ENCODE measurements at regions not wholly inside any gene's neighbourhood (a gene's known extent, or its start where the extent isn't known, plus 50 kb on each side); places are given as distances from the start of the nearest gene placed in this dataset.
A peak's percentile ranks its signal among the peaks of the same experiment; 100 is the strongest.

DNA sequence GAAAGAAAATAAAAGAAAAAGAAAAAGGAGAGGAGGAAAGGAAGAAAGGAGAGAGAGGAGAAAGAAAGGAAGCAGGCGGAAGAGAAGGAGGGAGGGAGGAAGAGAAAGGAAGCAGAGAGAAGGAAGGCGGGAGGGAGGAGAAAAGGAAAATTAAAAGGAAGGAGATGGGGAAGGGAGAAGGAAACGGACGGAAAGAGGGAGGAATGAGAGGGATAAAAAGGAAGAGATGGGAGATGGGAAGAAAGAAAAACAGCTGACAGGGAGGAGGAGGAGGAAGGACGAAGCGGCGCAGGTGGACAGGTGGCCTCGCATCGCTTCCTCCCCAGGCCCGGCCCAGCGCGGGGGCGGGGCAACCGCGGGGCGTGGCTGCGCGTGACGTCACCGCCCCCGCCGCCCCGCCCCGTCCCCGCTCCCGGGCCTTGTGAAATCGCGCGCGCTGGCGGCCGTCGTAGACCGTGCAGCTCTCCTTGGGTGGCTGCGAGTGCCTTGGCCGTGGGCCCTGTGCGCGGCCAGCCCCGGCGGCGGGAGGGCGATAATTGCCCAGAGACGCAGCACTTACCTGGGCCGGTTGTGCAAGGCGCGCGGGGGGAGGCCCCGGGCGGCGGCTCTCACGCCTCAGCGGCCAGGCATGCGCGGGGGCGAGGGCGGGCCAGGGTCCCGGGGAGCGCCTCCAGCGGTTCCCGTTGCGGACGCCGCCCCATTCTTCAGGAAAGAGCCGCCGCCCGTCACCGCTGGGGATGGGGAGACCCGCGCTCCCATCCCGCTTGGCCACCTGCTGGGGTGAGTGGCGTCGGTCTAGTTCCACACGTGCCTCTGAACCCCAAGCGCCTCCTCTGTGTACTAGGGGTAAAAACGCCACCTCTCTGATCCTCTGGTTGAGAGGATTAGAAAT, 49.6 kb upstream of the FOXE1 start:
- TF ChIP-seq POLR2A (IDR thresholded peaks at IDR 0.05) (no peak), POLR2AphosphoS5 (IDR thresholded peaks at IDR 0.05) (no peak)
- TF ChIP-seq, protein P1, sequence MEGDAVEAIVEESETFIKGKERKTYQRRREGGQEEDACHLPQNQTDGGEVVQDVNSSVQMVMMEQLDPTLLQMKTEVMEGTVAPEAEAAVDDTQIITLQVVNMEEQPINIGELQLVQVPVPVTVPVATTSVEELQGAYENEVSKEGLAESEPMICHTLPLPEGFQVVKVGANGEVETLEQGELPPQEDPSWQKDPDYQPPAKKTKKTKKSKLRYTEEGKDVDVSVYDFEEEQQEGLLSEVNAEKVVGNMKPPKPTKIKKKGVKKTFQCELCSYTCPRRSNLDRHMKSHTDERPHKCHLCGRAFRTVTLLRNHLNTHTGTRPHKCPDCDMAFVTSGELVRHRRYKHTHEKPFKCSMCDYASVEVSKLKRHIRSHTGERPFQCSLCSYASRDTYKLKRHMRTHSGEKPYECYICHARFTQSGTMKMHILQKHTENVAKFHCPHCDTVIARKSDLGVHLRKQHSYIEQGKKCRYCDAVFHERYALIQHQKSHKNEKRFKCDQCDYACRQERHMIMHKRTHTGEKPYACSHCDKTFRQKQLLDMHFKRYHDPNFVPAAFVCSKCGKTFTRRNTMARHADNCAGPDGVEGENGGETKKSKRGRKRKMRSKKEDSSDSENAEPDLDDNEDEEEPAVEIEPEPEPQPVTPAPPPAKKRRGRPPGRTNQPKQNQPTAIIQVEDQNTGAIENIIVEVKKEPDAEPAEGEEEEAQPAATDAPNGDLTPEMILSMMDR (IDR thresholded peaks at IDR 0.05) = peak in 3 of 4 experiments; percentile 29 to 39 (median 39)

All from gastroesophageal sphincter (tissue), 3 donors.